ENCODE measurements at regions not wholly inside any gene's neighbourhood (a gene's known extent, or its start where the extent isn't known, plus 50 kb on each side); places are given as distances from the start of the nearest gene placed in this dataset.
A peak's percentile ranks its signal among the peaks of the same experiment; 100 is the strongest.

GRCh38 chr15:60086681-60087429 is 82.7 kb downstream of the FOXB1 start:
- no peaks in the 10 kb centered on the region for H4K20me1 ChIP-seq (ENCODE audit: low read length)
- H3K9ac ChIP-seq (ENCODE audit: low read length) = no peak overlapping the region
- H3K27me3 ChIP-seq (ENCODE audit: low read length) = no peaks in the 10 kb centered on the region
- 0 out of 2 replicates have a peak overlapping the region, but pooled peaks have one; percentile 16 for H3K27ac ChIP-seq (ENCODE audit: low read length)
- H3K36me3 ChIP-seq (ENCODE audit: low read depth, low read length) = no peaks in the 10 kb centered on the region
- no peak for ATAC-seq
- CTCF ChIA-PET = no interaction called here
- POLR2A ChIA-PET (ENCODE audit: unreplicated experiment) = no interaction called here
- peaks cover 3% of the 10 kb centered on the region for H3F3A ChIP-seq (ENCODE audit: low read length, unreplicated experiment)
- intact Hi-C loops (cut with micrococcal nuclease) = no loop called here
- H2AFZ ChIP-seq (ENCODE audit: low read length) = no peak overlapping the region
- no peaks in the 10 kb centered on the region for H3K9me2 ChIP-seq (replicated peaks; ENCODE audit: low read length)
- H3K4me1 ChIP-seq (ENCODE audit: insufficient read depth, low read length) = peaks cover 56% of the 10 kb centered on the region
- H3K4me3 ChIP-seq (ENCODE audit: low read length) = no peak overlapping the region
- no peak for DNase-seq
- H3K9me3 ChIP-seq (ENCODE audit: low read length) = no peaks in the 10 kb centered on the region
- no peak overlapping the region for H3K4me2 ChIP-seq (ENCODE audit: low read length)
- H3K79me2 ChIP-seq (ENCODE audit: low read length) = no peaks in the 10 kb centered on the region
- BruUV-seq (replicated peaks) = no TSS peak
- TF ChIP-seq EZH2 (IDR thresholded peaks at IDR 0.05; ENCODE audit: low read length, unreplicated experiment) = no peak
- no peak for TF ChIP-seq EZH2phosphoT487 (IDR thresholded peaks at IDR 0.05; ENCODE audit: borderline replicate concordance, low read length)
- no peak for TF ChIP-seq CTCF (conservative IDR thresholded peaks at IDR 0.05; ENCODE audit: low read depth, low read length)

- H3K9me3 ChIP-seq (ENCODE audit: low read length) = no peaks in the 10 kb centered on the region
- no peak overlapping the region for H3K9ac ChIP-seq (ENCODE audit: low read length)
- ATAC-seq = peak; percentile 36
- no peak for TF ChIP-seq EZH2 (IDR thresholded peaks at IDR 0.05; ENCODE audit: low read length, unreplicated experiment)
- DNase-seq = peak; percentile 60
- peak overlapping the region; percentile 57 for H3K4me2 ChIP-seq (ENCODE audit: low read length)
- 0 out of 2 replicates have a peak overlapping the region, but pooled peaks have one; percentile 16 for H3K27ac ChIP-seq (ENCODE audit: low read length)
- H3K9me2 ChIP-seq (replicated peaks; ENCODE audit: low read length) = no peaks in the 10 kb centered on the region
- H4K20me1 ChIP-seq (ENCODE audit: low read length) = no peaks in the 10 kb centered on the region
- H2AFZ ChIP-seq (ENCODE audit: low read length) = no peak overlapping the region; the same call in 1 of the 2 replicates
- H3K4me3 ChIP-seq (ENCODE audit: low read length) = no peak overlapping the region
- CTCF ChIA-PET = no interaction called here
- peaks cover 4% of the 10 kb centered on the region for H3F3A ChIP-seq (ENCODE audit: low read length, unreplicated experiment)
- no peaks in the 10 kb centered on the region for H3K27me3 ChIP-seq (ENCODE audit: low read length)
- intact Hi-C loops (cut with micrococcal nuclease) = no loop called here
- BruUV-seq (replicated peaks) = no TSS peak
- H3K79me2 ChIP-seq (ENCODE audit: low read length) = no peaks in the 10 kb centered on the region
- POLR2A ChIA-PET (ENCODE audit: unreplicated experiment) = interaction anchor here (0.6 kb wide), 1 partner anchor 15 kb away, joined by 13 read pairs; no protein-coding TSS in a partner anchor
- H3K4me1 ChIP-seq (ENCODE audit: insufficient read depth, low read length) = peaks cover 62% of the 10 kb centered on the region
- no peaks in the 10 kb centered on the region for H3K36me3 ChIP-seq (ENCODE audit: low read depth, low read length)
These were observed 83.5 kb downstream of the FOXB1 start for GRCh38 chr15:60087561-60087960.

GRCh38 chr15:60090747-60091146 is 86.6 kb downstream of the FOXB1 start:
- Histone ChIP-seq H3K9ac (ENCODE audit: low read length) (no peak overlapping the region), H3K36me3 (ENCODE audit: low read depth, low read length) (no peaks in the 10 kb centered on the region), H3K27me3 (ENCODE audit: low read length) (no peaks in the 10 kb centered on the region), H3K4me1 (ENCODE audit: insufficient read depth, low read length) (peaks cover 55% of the 10 kb centered on the region), H4K20me1 (ENCODE audit: low read length) (no peaks in the 10 kb centered on the region), H3K27ac (ENCODE audit: low read length) (peak overlapping the region; percentile 76), H3K9me2 (replicated peaks; ENCODE audit: low read length) (no peaks in the 10 kb centered on the region), H3K9me3 (ENCODE audit: low read length) (no peaks in the 10 kb centered on the region), H3F3A (ENCODE audit: low read length, unreplicated experiment) (peaks cover 4% of the 10 kb centered on the region), H2AFZ (ENCODE audit: low read length) (no peak overlapping the region), H3K79me2 (ENCODE audit: low read length) (no peaks in the 10 kb centered on the region), H3K4me3 (ENCODE audit: low read length) (no peak overlapping the region), H3K4me2 (ENCODE audit: low read length) (peak overlapping the region; percentile 67)
- ATAC-seq (peak; percentile 12; the same call in 1 of the 2 replicates), DNase-seq (no peak)
- TF ChIP-seq EZH2 (IDR thresholded peaks at IDR 0.05; ENCODE audit: low read length, unreplicated experiment) = no peak
- TF ChIP-seq EZH2phosphoT487 (IDR thresholded peaks at IDR 0.05; ENCODE audit: borderline replicate concordance, low read length) = no peak
- no peak for TF ChIP-seq CTCF (conservative IDR thresholded peaks at IDR 0.05; ENCODE audit: low read depth, low read length)
- no TSS peak for BruUV-seq (replicated peaks)
- intact Hi-C loops (cut with micrococcal nuclease) = no loop called here
- CTCF ChIA-PET = interaction anchor here (0.6 kb wide), 1 partner anchor 11 kb away, joined by 3 read pairs; no protein-coding TSS in a partner anchor
- POLR2A ChIA-PET (ENCODE audit: unreplicated experiment) = no interaction called here

All from PC-3 (cell line).